GM19035 (cell line): ENCODE measurements at regions not wholly inside any gene's neighbourhood (a gene's known extent, or its start where the extent isn't known, plus 50 kb on each side); places are given as distances from the start of the nearest gene placed in this dataset.

ENCODE experiments used
- ATAC-seq: cut with Tn5 transposase; IDR thresholded peaks from one replicate; pipeline ENCODE4 v1.9.1; 2021; ENCODE audit not compliant: unreplicated experiment

GRCh38 chr10:31143331-31143935 lies 111.8 kb upstream of the ZNF438 start:
- no peak for ATAC-seq

DNA sequence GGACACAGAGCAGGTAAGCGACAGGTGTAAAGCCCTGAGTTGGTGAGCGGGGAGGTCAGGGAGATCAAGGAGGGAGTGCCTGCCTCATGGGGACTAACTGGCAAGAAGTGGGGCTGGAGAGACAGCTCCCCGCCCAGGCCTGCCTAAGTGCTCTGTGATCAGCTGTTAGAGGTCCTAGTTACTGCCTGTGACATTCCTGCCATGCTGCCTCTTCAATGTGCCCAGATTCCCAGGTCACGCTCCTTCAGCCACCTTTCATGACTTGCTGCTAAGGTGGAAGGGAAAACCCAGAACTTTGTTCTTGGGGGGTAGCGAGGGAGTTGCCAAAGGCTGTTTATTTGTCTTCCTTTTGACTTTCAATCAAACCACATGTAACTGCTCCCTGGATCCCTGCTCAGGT lies 114.3 kb upstream of the ZNF438 start:
- no peak for ATAC-seq

DNA sequence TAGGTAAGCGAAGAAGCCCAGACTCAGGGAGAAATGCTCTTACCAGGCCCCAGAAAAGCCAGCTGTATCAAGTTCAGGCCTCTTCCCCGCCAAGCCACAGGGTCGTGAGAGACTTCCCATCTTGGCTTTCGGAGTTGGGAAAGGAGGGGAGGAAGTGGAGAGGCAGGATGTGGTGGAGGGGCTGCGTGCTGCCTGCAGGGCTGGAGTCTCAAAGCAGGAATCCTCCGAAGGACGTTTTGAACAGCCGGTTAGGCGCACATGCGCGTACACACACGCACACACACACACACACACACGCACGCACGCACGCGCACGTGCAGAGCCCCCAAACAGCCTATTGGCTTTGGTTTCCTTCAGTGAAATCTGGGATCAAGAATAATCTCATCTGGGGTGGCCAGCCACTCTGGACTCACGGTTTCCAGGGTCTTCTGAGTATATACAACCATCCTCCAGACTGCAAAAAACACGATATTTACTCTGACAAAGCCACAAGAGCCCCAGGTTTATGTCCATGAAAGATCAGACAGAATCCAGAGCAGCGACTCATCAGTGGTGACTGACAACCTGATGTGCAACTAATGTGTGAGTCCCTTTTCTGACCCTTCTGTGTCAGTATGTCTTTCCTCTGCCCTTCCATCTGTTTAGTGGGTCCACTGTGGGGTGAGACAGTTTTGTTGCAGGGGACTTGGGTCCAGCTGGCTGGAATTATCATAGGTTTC lies 115.0 kb upstream of the ZNF438 start:
- no peak for ATAC-seq

DNA sequence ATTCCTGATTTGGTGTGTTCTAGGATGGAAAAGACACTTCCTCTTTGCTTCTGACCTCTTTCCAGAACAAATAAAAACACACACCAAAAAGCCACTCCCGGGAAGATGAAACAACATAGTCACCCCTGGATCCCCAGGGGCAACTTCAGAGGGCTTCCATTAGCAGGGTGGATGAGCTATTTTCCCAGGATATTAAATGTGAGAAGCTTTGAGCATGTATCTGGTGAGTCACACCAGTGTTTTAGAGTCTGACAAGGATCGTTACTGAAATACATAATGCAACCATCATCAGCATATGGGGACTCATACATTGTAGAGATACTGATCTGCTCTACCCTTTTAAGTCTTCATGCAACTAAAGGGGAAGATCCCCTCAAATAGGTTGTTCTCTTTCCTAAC lies 115.5 kb upstream of the ZNF438 start:
- no peak for ATAC-seq

DNA sequence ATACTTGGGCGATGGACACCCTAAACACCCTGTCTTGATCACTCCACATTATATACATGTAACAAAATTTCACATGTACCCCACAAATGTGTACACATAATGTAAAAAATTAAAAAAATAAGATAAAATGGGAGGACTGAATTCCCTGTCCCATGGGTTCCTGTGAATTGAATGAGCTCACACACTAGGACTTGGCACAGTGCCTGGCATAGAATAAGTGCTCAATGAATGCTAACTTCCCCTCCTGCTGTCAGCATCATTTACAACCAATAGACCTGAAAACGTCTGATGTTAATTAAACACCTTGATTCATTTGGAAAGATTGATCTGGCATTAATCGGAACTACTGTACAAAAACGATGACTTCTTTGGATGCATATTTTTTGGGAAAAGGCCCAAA lies 117.3 kb upstream of the ZNF438 start:
- ATAC-seq: no peak

DNA sequence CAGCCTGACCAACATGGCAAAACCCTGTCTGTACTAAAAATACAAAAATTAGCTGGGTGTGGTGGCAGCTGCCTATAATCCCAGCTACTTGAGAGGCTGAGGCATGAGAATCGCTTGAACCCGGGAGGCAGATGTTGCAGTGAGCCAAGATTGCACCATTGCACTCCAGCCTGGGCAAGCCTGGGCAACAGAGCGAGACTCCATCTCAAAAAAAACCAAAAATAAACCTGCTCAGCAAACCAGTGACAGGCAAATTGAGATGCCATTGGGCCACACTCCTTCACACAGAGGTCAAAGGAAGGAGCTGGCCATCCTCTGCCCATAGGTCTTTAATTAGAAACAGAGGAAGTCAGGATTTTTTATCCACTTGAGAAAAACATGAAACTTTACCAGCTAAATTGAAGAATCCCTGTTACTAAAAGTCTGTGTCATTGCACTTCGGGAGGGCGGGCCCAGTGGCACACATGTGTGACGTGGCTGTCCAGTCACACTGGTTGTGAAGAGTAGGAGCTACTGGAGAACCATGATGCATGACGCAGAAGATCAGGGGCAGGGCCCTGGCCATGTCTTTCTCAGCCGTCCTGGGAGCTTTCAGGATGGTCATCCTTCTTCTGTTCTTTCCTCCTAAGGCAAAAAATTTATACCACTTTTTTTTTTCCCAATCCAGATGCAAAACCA lies 118.3 kb upstream of the ZNF438 start:
- no peak for ATAC-seq

DNA sequence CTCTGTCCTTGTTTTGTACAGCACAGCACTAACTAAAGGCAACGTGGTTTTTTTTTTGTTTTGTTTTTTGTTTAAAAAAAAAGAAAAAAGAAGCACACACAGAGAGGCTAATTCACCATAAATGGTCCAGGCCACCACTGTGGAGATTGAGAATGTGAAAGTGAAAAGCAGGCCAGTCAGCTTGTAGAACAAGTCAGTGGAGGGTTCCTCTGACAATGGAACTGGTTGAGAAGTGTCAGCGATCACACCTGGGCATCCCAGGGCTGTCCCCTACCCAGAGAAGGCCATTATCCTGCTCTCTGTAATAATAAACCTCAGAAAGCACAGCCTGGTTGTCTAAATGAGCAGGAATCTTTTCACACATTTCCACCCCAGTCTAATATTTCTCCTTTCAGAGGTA lies 119.6 kb upstream of the ZNF438 start:
- no peak for ATAC-seq

DNA sequence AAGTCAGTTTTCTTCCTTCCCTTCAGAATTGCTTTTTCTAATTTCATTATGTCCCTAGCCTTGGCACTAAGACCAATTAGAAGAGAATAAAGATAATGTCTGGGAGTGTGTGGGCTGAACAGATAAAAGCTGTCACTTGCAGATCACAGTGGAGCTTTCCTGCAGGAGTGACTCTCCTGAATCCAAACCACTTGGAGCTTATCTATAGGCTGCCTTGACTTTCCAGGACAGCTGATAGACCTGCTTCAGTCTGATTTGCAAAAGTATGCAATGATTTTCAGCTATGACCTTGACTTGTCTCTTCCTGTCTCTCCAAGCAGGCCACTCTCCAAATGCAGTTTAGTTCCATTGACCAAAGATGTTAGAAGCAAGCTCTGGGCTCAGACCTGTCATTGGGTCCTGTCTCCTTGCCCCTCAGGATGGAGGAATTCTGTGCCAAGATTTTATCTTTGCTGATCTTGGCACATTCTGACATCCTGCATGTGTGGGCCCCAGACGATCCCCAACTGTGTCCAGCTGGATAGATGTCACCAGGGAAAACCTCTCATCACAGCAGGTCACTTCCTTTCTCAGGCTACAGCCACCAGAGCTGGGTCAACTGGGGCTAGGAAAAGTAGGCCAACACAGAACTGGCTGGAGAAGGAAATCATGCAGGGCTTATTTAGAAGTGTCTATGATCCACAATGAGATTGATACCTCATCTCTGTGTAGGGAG lies 120.9 kb upstream of the ZNF438 start:
- no peak for ATAC-seq

- ATAC-seq: no peak
Observed at GRCh38 chr10:31153161-31153560, 121.5 kb upstream of the ZNF438 start.

GRCh38 chr10:31153692-31154091 lies 122.0 kb upstream of the ZNF438 start:
- ATAC-seq: no peak

- ATAC-seq: no peak
Observed at GRCh38 chr10:31154996-31155395, 123.3 kb upstream of the ZNF438 start.

DNA sequence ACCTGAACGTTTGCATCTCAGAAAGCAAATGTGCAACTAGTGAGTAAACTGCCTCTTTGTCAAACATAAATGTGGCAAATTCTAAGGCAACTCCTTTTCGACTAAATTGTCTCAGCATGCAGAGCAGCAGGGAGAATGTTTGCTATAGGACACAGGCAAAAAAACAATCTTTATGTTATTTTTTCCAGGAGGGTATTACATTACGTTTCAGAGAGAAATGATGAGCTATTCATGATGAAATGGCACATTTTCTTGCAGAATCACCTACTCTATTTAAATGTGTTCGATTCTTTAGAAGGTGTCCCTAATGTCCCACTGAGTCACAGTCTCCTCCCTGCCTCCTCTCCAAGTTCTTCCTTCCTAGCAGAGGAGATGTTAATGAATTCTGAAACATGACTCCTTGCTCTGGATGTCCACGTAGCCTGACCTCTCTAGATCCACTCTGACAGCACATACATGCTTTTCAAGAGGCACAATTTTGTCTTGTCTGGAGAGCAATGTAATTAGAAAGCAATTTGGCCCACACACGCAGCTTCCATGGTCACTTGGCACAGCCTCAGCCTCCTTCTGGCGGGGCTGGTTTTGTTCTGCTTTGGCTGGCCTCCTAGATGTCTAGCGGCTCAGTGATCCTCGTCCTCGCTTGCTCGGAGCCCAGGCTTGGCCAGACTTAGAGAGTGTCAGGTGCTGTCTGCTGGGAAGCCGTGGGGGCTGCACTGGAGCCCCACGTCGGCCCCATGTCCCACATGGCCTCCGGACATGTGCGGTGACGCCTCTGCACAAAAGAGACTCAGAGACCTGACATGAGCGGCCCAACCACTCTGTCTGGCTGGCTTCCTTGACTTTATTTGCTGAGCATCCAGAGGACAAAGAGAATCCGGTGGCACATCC lies 125.7 kb upstream of the ZNF438 start:
- no peak for ATAC-seq

DNA sequence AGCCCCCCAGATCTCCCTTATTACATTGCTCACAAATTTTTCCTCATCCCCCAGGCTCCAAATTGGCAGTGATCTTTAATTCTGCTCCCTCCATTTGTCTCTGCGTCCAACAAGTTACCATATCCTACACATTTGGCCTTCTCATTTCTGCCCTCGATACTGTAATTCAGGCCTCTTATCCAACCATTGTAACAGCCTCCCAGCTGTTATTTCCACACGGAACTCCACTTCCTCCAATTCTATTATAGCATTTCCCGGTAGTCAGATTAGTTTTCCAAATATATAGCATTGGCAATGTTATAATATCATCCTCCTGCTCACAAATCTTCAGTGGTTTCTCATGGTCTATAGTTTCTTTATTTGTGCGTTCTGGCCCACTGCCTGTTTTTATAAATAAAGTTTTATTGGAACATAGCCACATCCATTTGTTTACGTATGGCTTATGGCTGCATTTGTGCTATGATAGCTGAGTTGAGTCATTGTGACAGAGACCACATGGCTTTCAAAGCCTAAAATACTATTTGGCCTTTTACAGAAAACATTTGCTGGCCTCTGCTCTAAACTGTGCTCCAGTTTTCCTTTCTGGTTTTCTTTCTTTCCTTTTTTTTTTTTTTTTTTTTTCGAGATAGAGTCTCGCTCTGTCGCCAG lies 126.5 kb upstream of the ZNF438 start:
- ATAC-seq: no peak

GRCh38 chr10:31166606-31167005 lies 134.9 kb upstream of the ZNF438 start:
- no peak for ATAC-seq

DNA sequence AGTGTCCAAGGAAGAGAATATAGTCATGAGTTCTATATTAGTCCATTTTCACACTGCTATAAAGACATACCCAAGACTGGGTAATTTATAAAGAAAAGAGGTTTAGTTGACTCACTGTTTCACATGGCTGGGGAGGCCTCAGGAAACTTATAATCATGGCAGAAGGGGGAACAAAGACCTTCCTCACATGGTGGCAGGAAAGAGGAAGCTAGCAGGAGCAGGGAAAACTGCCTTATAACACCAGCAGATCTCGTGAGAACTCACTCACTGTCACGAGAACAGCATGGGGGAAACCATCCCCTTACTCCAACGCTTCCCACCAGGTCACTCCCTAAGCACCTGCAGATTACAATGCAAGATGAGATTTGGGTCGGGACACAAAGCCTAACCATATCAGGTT lies 139.0 kb upstream of the ZNF438 start:
- no peak for ATAC-seq

- no peak for ATAC-seq
Observed at GRCh38 chr10:31171402-31172083, 139.9 kb upstream of the ZNF438 start.

- no peak for ATAC-seq
Observed at GRCh38 chr10:31172925-31173324, 141.3 kb upstream of the ZNF438 start.

DNA sequence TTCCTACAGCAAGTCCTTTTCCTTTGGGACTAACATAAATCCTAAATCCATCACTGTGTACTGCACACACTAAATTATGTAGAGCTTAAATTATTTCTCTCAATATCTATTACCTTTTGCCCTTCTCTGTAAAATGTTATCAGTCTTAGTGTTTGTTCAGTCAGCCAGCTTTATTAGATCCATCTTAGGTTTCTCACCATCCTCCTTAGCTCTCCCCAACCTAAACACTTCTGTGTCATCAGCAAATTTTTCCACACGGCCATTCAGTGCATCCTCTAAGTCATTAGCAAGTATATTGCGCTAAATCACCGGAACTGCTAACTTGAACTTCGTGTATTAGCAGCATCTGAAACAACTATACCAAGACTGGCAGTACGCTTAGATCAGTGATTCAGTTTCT lies 142.1 kb upstream of the ZNF438 start:
- ATAC-seq: no peak

DNA sequence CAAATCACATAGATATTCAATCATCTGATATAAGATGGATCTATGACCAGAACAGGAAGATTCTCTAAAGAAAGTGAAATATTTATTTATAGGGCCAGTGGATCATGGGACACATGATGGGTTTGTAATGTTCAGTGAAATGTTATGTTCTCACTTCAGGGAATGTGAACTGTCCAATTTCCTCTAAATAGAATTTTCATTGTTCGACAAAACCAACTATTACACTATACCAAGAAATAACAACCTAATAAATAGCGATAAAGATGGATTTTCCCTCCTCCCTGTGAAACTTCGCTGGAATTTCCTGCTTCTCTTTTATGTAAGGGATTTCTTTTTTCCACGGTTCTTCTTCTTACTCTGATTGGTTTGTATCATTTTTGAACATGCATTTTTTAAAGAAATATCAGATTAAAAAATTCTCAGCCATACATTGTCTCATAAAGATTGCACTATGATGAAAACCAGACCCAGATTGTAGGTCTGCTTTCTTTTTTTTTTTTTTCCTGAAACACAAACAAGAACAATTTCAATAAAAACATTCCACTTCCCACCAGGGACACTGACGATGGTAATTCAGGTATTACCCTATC lies 139.8 kb upstream of the ZEB1 start:
- no peak for ATAC-seq
